H1 (cell line): ENCODE measurements at regions not wholly inside any gene's neighbourhood (a gene's known extent, or its start where the extent isn't known, plus 50 kb on each side); places are given as distances from the start of the nearest gene placed in this dataset.

Experiments used
- BCL11A ChIP-seq, 2 experiments: IDR thresholded peaks; one replicate each; pipeline ENCODE4 v1.6.1; 2011; ENCODE audit warnings: low read depth in 2 of 2, low read length in 2 of 2, mild to moderate bottlenecking in 2 of 2
- CTCF ChIP-seq, 3 experiments: IDR thresholded peaks; 1 replicate in 2 of 3; 2 replicates in 1 of 3; pipeline versions ENCODE4 v1.5.1 to v1.6.1; 2011; ENCODE audit warnings: low read length in 3 of 3, mild to moderate bottlenecking in 3 of 3, inconsistent platforms in 2 of 3, low read depth in 1 of 3, moderate library complexity in 1 of 3; ENCODE audit not compliant: insufficient read depth in 1 of 3; ENCODE audit errors: control extremely low read depth in 1 of 3
- EP300 ChIP-seq, 2 experiments: IDR thresholded peaks; 1 replicate in 1 of 2; 2 replicates in 1 of 2; pipeline ENCODE4 v1.6.1; 2011 to 2012; ENCODE audit warnings: low read depth in 2 of 2, low read length in 2 of 2, mild to moderate bottlenecking in 2 of 2, borderline replicate concordance in 1 of 2, inconsistent platforms in 1 of 2, moderate library complexity in 1 of 2
- HDAC2 ChIP-seq, 2 experiments: fragments of 300-600 bp in 1 of 2; sonication (generic) in 1 of 2; IDR thresholded peaks; 2 replicates each; pipeline ENCODE4 v1.6.1; 2011 to 2012; ENCODE audit warnings: low read depth in 2 of 2, low read length in 2 of 2, mild to moderate bottlenecking in 2 of 2, moderate library complexity in 2 of 2, borderline replicate concordance in 1 of 2, inconsistent platforms in 1 of 2
- MAX ChIP-seq: IDR thresholded peaks from 2 replicates; pipeline ENCODE4 v1.6.1; 2012; ENCODE audit warnings: inconsistent platforms
- POLR2AphosphoS5 ChIP-seq: IDR thresholded peaks from 2 replicates; pipeline ENCODE4 v1.6.1; 2011; ENCODE audit warnings: low read depth, low read length
- RXRA ChIP-seq: IDR thresholded peaks from 2 replicates; pipeline ENCODE4 v1.6.1; 2011; ENCODE audit warnings: low read depth, mild to moderate bottlenecking, low read length, moderate library complexity; ENCODE audit not compliant: insufficient read depth
- SP1 ChIP-seq: IDR thresholded peaks from 2 replicates; pipeline ENCODE4 v1.6.1; 2011; ENCODE audit warnings: low read depth, low read length
- SRF ChIP-seq: IDR thresholded peaks from 2 replicates; pipeline ENCODE4 v1.6.1; 2011; ENCODE audit warnings: mild to moderate bottlenecking, low read depth, low read length, moderate library complexity
- TAF1 ChIP-seq: IDR thresholded peaks from 2 replicates; pipeline ENCODE4 v1.6.1; 2011; ENCODE audit warnings: mild to moderate bottlenecking, low read depth, low read length

GRCh38 chr1:244917073-244917670 is 52.8 kb upstream of the HNRNPU start:
- TF ChIP-seq CTCF (IDR thresholded peaks at IDR 0.05; ENCODE audit: control extremely low read depth in 1 of 3, insufficient read depth in 1 of 3, low read depth in 1 of 3, low read length in 3 of 3), result no peak
- TF ChIP-seq SP1, result no peak
- TF ChIP-seq TAF1, result no peak
- no peak for TF ChIP-seq MAX
- TF ChIP-seq SRF, result no peak
- TF ChIP-seq EP300 (IDR thresholded peaks at IDR 0.05; ENCODE audit: borderline replicate concordance in 1 of 2, low read depth in 2 of 2, low read length in 2 of 2), result no peak
- no peak for TF ChIP-seq POLR2AphosphoS5
- TF ChIP-seq BCL11A (IDR thresholded peaks at IDR 0.05; ENCODE audit: low read depth in 2 of 2, low read length in 2 of 2), result no peak
- TF ChIP-seq RXRA, result no peak
- no peak for TF ChIP-seq HDAC2 (IDR thresholded peaks at IDR 0.05; ENCODE audit: borderline replicate concordance in 1 of 2, low read depth in 2 of 2, low read length in 2 of 2)
